HTR-8/SVneo (cell line): ENCODE measurements at regions not wholly inside any gene's neighbourhood (a gene's known extent, or its start where the extent isn't known, plus 50 kb on each side); places are given as distances from the start of the nearest gene placed in this dataset.

Source experiments
- DNase-seq: peaks from one replicate; pipeline ENCODE4 v3.0.0; 2011; ENCODE audit warnings: low spot score, mixed read lengths; ENCODE audit not compliant: insufficient read length
- FAIRE-seq: peaks from 2 replicates; lab custom pipeline; 2011; peaks lifted over from hg19 to GRCh38; lab: Jason Lieb, UNC

DNA sequence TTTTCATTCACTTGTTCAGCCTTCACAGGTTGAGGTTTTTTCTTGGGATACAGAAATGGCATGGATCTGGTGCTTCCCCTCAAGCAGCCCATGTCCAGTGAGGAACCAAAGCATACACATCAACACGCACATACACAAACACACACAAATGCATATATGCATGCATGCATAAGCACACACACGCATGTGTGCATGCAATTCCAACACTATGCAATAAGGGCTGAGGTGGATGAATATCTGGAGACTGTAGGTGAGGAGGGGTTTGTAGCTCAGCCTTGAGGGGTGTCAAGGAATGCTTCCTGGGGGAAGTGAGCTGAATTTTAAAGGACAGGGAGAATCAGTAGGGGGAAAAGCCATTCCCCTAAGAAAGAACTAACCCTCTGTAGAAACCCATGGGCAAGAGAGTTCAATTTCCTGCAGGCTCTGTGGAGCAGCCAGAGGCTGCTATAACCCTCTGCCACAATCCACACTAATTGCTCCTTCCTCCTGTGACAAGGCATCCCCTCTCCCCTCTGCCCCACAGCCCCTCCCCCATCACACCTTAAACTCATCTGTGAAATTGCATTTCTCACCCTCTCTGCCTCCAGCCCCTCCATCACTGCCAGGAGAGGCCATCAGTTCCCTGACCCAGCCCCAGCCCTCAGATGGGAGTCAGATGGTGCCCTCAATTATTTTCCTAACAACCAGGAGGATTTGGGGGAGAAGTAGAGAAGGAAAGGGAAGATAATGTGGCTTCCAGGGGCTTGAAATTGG is 316.4 kb downstream of the RPS24 start:
- no peak for FAIRE-seq
- no peak for DNase-seq

DNA sequence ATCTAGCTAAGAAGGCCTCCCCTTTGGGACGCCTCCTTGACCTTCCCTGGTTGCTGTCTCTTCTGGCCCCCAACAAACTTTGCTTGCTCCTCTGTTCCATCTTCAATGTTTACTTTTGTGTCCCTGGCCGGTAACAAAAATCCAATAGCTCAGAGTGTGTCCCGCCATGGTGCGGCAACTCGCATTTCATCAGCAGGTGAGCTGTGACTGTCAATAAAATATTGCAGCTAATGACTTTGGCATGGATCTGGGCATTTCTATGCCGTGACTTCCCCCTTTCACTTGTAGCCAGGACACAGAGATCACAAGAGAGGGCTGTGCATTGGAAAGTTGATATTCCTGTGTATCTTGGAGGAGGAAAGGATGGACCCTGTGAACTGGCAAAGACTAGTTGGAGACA is 317.6 kb downstream of the RPS24 start:
- no peak for FAIRE-seq
- no peak for DNase-seq

GRCh38 chr10:78351809-78352208 is 318.1 kb downstream of the RPS24 start:
- no peak for FAIRE-seq
- no peak for DNase-seq

DNA sequence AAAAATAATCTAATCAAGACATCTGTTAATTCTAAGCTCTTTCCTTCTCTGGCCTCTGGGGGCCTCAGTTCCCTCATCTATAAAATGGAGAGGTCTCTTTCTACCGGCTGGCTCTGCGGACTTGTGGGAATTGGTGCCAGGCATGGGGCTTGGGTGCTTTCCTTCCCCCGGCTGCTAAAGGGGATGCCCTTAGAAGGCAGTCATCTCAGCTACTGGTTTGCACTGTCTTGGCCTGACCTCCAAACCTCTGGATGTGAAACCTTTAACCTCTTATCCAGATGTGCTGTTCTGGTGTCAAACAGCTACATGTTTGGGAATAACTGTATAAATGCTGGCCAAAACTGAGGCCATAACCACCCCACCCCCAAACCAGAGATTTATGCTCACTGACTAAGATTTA is 320.0 kb downstream of the RPS24 start:
- FAIRE-seq, result no peak
- DNase-seq, result no peak

- DNase-seq, result no peak
- no peak for FAIRE-seq
Observed at GRCh38 chr10:78354101-78354500, 320.4 kb downstream of the RPS24 start.

DNA sequence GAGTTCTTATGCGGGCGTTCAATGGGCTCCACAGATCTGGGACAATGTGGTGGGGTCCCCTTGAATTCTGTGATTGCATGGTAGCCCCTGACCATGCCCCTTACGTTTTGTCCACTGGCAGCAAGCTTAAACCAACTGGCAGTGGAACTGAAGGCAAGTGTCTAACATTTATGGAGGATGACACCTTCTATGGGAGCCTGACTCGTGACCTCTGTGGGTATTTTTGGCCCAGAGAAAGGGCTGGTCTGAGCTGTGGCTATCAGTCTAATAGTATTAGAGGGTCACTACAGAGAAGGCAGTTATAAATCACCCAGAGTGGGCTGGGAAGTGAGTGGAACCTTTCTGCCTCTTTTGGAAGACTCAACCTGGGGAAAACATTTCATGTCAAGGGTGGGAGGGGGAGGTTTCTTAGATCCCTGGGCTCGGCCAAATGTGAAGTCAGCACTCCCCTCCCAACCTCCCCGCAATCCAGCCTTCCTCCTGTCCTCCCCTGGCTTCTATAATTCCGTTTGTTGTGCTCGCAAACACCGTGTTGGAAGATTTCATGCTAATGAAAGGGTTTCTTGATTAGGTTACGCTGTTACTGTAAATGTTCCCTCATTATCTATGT is 322.7 kb downstream of the RPS24 start:
- no peak for DNase-seq
- no peak for FAIRE-seq

DNA sequence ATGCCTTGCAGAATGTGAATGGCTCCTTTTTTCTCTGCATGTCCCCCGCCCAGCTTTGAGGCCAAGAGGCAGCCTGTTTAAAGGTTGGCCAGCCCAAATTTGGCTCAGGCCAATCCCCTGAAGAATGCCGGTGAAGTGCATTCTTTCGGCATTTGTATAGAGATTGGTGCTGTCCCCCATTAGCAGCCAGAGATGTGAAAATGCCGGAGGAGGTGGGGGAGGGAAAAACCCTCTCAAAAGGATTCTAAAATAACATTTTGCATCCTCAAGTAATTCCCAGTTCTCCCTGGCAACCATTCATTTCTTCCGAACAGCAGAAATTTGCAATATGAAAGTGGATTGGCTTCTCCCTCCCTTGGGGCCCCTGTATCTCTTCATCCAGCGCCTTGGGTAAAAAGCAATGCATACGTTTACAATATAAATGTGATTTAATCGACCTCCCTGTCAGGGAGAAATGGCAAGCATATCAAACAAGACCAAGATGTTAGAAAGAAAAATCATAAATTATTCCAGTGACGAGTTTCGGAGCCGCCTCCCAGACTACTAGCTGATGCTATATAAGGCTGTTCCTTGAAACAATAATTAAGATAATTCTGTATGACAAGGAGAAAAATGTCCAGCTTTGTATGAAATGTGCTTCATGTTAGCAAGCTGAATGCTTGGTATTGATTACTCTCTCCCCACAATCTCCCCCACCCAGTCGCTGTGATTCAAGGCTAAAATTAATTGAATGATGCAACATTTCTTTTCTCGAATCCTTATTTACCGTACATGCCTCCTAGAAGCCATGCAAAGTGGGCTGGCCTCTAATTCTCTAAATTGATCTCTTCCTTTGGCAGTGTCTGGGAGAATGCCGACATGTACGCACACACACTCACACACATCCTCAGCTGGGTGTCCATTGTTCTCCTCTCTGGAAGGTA is 323.7 kb downstream of the RPS24 start:
- DNase-seq (no peak), FAIRE-seq (no peak)

- FAIRE-seq (no peak), DNase-seq (no peak)
Observed at GRCh38 chr10:78358351-78358750, 324.7 kb downstream of the RPS24 start.

- DNase-seq, result no peak
- no peak for FAIRE-seq
Observed at GRCh38 chr10:78358982-78359381, 325.3 kb downstream of the RPS24 start.

GRCh38 chr10:78359640-78360091 is 326.0 kb downstream of the RPS24 start:
- no peak for FAIRE-seq
- no peak for DNase-seq

GRCh38 chr10:78360284-78360683 is 326.6 kb downstream of the RPS24 start:
- DNase-seq, result no peak
- no peak for FAIRE-seq

DNA sequence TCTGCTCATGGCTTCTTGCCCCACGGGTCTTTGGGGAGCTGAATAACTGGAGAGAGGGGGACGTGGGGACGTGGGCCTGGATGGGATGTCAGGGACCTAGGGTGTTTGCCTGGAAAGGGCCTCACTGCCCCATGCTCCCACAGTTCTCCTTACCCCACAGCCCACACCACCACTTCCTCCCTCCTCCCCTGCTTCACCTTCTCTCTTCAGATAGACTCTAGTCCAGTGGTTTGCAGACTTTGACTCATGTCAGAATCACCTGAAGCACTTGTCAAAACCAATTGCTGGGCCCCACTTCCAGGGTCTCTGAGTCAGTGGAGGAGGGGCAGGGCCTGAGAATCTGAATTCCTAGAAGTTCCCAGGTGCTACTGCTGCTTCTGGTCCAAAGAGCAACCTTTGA is 327.4 kb downstream of the RPS24 start:
- DNase-seq, result no peak
- no peak for FAIRE-seq

DNA sequence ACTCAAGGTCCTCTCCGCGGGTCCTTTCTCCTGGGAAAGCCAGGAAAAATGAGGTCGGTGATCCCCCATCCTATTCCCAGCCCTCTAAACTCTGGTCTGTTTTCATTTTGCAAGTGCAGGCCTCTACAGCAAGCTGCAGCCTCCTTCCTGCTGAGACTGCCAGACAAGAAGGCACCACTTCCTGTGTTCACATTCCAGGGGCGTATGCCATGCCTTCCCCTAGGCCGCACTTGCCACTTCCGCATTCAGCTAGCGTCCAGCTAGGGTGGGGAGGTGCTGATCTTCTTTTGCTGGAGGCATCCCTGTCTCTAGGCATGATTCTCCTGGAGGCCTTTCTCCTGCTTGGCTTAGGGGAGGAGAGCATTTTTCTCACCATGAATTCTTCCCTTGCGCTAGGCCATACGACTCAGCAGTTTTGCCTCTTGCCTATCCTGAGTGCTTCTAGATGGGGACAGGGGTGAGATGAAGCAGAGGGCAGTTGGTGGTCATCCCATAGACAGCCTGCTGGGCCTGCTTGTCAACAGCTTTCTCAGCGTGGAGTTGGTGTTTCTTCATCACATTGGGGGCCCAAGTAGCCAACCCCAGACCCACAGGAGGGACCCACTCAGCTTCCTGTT is 328.9 kb downstream of the RPS24 start:
- FAIRE-seq, result no peak

DNA sequence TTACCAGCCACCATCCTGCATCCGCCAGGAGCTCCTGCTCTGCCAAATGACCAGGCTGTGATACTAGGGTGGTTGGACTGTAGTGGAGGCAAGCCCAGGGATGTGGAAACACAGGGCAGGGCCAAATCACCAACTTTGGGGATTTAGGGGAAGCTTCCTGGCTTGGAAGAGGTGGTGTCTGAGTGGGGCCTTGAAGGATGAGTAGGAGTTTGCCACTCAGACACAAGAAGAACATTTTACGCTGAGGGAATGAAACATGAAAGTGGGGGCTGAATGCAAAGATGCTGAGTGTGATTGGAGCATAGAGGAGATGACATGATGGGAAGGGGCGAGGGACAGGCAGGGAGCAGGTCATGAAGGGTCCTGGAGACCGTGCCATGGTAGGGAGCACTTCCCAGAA is 329.5 kb downstream of the RPS24 start:
- DNase-seq, result no peak
- no peak for FAIRE-seq

More for the DNA sequence above, 328.9 kb downstream of the RPS24 start:
- DNase-seq, result no peak

GRCh38 chr10:78365694-78366093 is 332.0 kb downstream of the RPS24 start:
- no peak for DNase-seq
- FAIRE-seq, result no peak

- DNase-seq (no peak), FAIRE-seq (no peak)
Observed at GRCh38 chr10:78366663-78367411, 333.2 kb downstream of the RPS24 start.

DNA sequence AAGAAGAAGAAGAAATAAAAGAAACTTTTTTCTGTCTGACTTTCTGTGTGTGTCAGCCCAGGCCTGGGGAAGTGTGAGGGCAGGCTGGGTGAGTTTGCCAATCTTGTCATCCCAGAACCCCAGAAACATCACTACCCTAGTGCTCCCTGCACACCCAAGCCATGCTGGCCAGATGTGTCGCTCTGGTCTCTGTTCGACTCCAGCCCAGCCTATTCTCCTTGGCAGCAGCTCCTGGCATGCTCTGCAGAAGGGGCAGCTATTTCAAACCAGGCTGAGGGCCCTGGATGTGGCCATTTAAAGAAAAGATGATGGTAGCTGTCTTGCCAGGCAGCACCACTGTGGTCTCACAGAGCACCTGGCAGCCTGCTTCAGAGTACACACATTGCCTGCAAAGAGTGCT is 334.1 kb downstream of the RPS24 start:
- FAIRE-seq (no peak), DNase-seq (no peak)

- no peak for DNase-seq
- no peak for FAIRE-seq
Observed at GRCh38 chr10:78371136-78371535, 337.5 kb downstream of the RPS24 start.

DNA sequence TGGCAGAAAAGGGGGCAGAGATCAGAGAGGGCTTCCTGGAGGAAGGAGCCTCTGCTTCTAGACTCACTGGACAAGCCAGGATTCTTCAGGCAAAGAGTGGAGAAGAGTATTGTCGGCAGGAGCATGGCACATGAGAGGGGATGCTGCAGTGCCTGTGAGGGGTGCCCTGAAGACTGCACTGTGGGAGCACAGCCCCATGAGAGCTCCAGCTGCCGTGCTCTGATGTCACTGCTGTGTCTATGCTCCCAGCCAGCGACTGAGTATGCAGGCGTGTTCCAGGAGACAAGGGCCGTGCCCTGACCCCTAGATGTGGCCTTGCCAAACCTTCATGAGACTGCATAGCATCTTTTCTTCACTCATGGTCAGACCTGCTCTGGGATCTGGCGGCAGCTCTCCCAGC is 339.1 kb downstream of the RPS24 start:
- DNase-seq, result no peak
- no peak for FAIRE-seq
